HepG2 (cell line): ENCODE measurements at regions not wholly inside any gene's neighbourhood (a gene's known extent, or its start where the extent isn't known, plus 50 kb on each side); places are given as distances from the start of the nearest gene placed in this dataset.

Experiments
- ATAC-seq: fragments of 200-7000 bp; cut with Tn5 transposase; 3 replicates; pipeline ENCODE4 v1.9.1; 2020; ENCODE audit warnings: mild to moderate bottlenecking, moderate library complexity
- BruUV-seq: library from RNA; stranded (reverse); fragments of 400-500 nt; replicated peaks from 2 replicates; lab custom pipeline; 2021; lab: Mats Ljungman, UMichigan
- CTCF ChIA-PET: fragments of 300-600 bp; formaldehyde crosslinking; extraction: SDS; loops from one replicate; lab custom pipeline; 2021; ENCODE audit warnings: low total read pairs, inconsistent platforms, low intra/inter-chr PET ratio; lab: Yijun Ruan, JAX
- POLR2A ChIA-PET: fragments of 350-600 bp; sonication (Branson Sonifier 250); formaldehyde crosslinking; loops from one replicate; lab custom pipeline; 2020; ENCODE audit warnings: antibody characterized with exemption, inconsistent platforms; lab: Yijun Ruan, JAX
- DNase-seq: peaks from one replicate; pipeline ENCODE4 v3.0.0-alpha.2; 2015; ENCODE audit warnings: low spot score
- FAIRE-seq: peaks from 3 replicates; lab custom pipeline; 2011; peaks lifted over from hg19 to GRCh38; lab: Jason Lieb, UNC
- H2AFZ ChIP-seq: one replicate; pipeline ENCODE4 v1.6.1; 2011; ENCODE audit warnings: low read length, inconsistent platforms
- H3K27ac ChIP-seq: fragments of 300-600 bp; 3 replicates; pipeline ENCODE4 v1.8.0; 2011; ENCODE audit warnings: mixed run types, mild to moderate bottlenecking, mixed read lengths, low read length, inconsistent platforms; ENCODE audit not compliant: insufficient read depth; ENCODE audit errors: extremely low read length
- H3K27me3 ChIP-seq, 2 experiments: fragments of 200-600 bp in 1 of 2; 2 replicates in 1 of 2; 3 replicates in 1 of 2; pipeline versions ENCODE4 v1.6.0 to v1.8.0; 2011; ENCODE audit warnings: low read length in 2 of 2, mild to moderate bottlenecking in 2 of 2, moderate library complexity in 2 of 2, inconsistent platforms in 1 of 2; ENCODE audit not compliant: insufficient read depth in 2 of 2, control insufficient read depth in 1 of 2
- H3K36me3 ChIP-seq, 2 experiments: fragments of 200-600 bp in 1 of 2; replicated peaks in 1 of 2; 2 replicates in 1 of 2; 3 replicates in 1 of 2; pipeline versions ENCODE4 v1.5.1 to v1.8.0; 2011; ENCODE audit warnings: low read length in 2 of 2, inconsistent platforms in 1 of 2; ENCODE audit not compliant: insufficient read depth in 2 of 2, control insufficient read depth in 1 of 2
- H3K4me1 ChIP-seq: 2 replicates; pipeline ENCODE4 v1.5.1; 2012; ENCODE audit warnings: low read length, inconsistent platforms; ENCODE audit not compliant: insufficient read depth
- H3K4me2 ChIP-seq: 2 replicates; pipeline ENCODE4 v1.6.0; 2011; ENCODE audit warnings: low read depth, low read length, inconsistent platforms
- H3K4me3 ChIP-seq, 3 experiments: fragments of 200-600 bp in 1 of 3; sonication (generic), shearing (Covaris generic) in 1 of 3; replicated peaks in 1 of 3; 2 replicates each; pipeline ENCODE4 v1.5.1; 2011 to 2016; ENCODE audit warnings: low read length in 3 of 3, inconsistent platforms in 2 of 3, low read depth in 2 of 3, mild to moderate bottlenecking in 2 of 3, control low read depth in 1 of 3, mixed read lengths in 1 of 3; ENCODE audit not compliant: insufficient read depth in 1 of 3
- H3K79me2 ChIP-seq: one replicate; pipeline ENCODE4 v1.6.1; 2011; ENCODE audit warnings: low read length, inconsistent platforms; ENCODE audit not compliant: insufficient read depth
- H3K9ac ChIP-seq: 2 replicates; pipeline ENCODE4 v1.6.0; 2011; ENCODE audit warnings: mild to moderate bottlenecking, low read depth, low read length, inconsistent platforms; ENCODE audit not compliant: insufficient read depth
- H3K9me3 ChIP-seq: 2 replicates; pipeline ENCODE4 v1.5.1; 2012; ENCODE audit warnings: mild to moderate bottlenecking, low read length
- H4K20me1 ChIP-seq: 2 replicates; pipeline ENCODE4 v1.6.0; 2011; ENCODE audit warnings: inconsistent platforms, mild to moderate bottlenecking, low read length, moderate library complexity; ENCODE audit not compliant: insufficient read depth
- KDM4B ChIP-seq: sonication (generic); formaldehyde crosslinking; IDR thresholded peaks from 2 replicates; pipeline ENCODE4 v1.4.0; 2020; ENCODE audit warnings: missing genetic modification reagents
- KLF12 ChIP-seq: sonication (generic); formaldehyde crosslinking; IDR thresholded peaks from 2 replicates; pipeline ENCODE4 v1.4.0; 2020; ENCODE audit warnings: missing genetic modification reagents, borderline replicate concordance
- MYNN ChIP-seq: sonication (generic); formaldehyde crosslinking; IDR thresholded peaks from 2 replicates; pipeline ENCODE4 v1.4.0; 2020; ENCODE audit warnings: mild to moderate bottlenecking, low read depth, missing genetic modification reagents
- POLR2AphosphoS2 ChIP-seq: IDR thresholded peaks from 2 replicates; pipeline ENCODE4 v1.6.1; 2011; ENCODE audit warnings: low read depth, low read length, improper control_type of control experiment
- RAD21 ChIP-seq: fragments of 450-650 bp; formaldehyde crosslinking; IDR thresholded peaks from 2 replicates; pipeline ENCODE4 v1.5.0; 2020; ENCODE audit warnings: mild to moderate bottlenecking
- RELA ChIP-seq: sonication (generic); formaldehyde crosslinking; IDR thresholded peaks from 2 replicates; pipeline ENCODE4 v1.4.0; 2020; ENCODE audit warnings: missing genetic modification reagents
- SALL2 ChIP-seq: sonication (generic); formaldehyde crosslinking; IDR thresholded peaks from 2 replicates; pipeline ENCODE4 v1.8.1; 2023; ENCODE audit warnings: mild to moderate bottlenecking, missing genetic modification reagents, inconsistent platforms
- TAF15 ChIP-seq: fragments of 200-400 bp; formaldehyde crosslinking; IDR thresholded peaks from one replicate; pipeline ENCODE4 v1.6.1; 2018; ENCODE audit warnings: mild to moderate bottlenecking, low read depth, low read length; ENCODE audit not compliant: poor library complexity, severe bottlenecking
- YEATS2 ChIP-seq: sonication (generic); formaldehyde crosslinking; IDR thresholded peaks from 2 replicates; pipeline ENCODE4 v1.4.0; 2020; ENCODE audit warnings: missing genetic modification reagents, borderline replicate concordance
- ZC3H4 ChIP-seq: sonication (generic); formaldehyde crosslinking; IDR thresholded peaks from 2 replicates; pipeline ENCODE4 v1.4.0; 2020; ENCODE audit warnings: missing genetic modification reagents, borderline replicate concordance
- ZNF12 ChIP-seq: sonication (generic); formaldehyde crosslinking; IDR thresholded peaks from 2 replicates; pipeline ENCODE4 v1.5.0; 2020; ENCODE audit warnings: missing genetic modification reagents
- ZNF232 ChIP-seq: sonication (generic); formaldehyde crosslinking; IDR thresholded peaks from 2 replicates; pipeline ENCODE4 v1.4.0; 2020; ENCODE audit warnings: missing genetic modification reagents, borderline replicate concordance
- ZNF251 ChIP-seq: sonication (generic); formaldehyde crosslinking; IDR thresholded peaks from 2 replicates; pipeline ENCODE4 v1.9.0; 2021; ENCODE audit warnings: mild to moderate bottlenecking, missing genetic modification reagents
- ZNF3 ChIP-seq: IDR thresholded peaks from 2 replicates; pipeline ENCODE4 v1.7.0; 2017; ENCODE audit warnings: inconsistent platforms
- ZNF567 ChIP-seq: sonication (generic); formaldehyde crosslinking; IDR thresholded peaks from 2 replicates; pipeline ENCODE4 v1.8.1; 2023; ENCODE audit warnings: mild to moderate bottlenecking, missing genetic modification reagents, borderline replicate concordance
- ZNF614 ChIP-seq: IDR thresholded peaks from 2 replicates; pipeline ENCODE4 v1.6.1; 2018; ENCODE audit warnings: missing biosample characterization, missing genetic modification reagents, inconsistent platforms, borderline replicate concordance
- ZNF766 ChIP-seq: sonication (generic); formaldehyde crosslinking; IDR thresholded peaks from 2 replicates; pipeline ENCODE4 v1.5.0; 2020; ENCODE audit warnings: missing genetic modification reagents, borderline replicate concordance
- ZNF780A ChIP-seq: sonication (generic); formaldehyde crosslinking; IDR thresholded peaks from 2 replicates; pipeline ENCODE4 v1.8.0; 2022; ENCODE audit warnings: mild to moderate bottlenecking, missing genetic modification reagents, moderate library complexity
- WGBS: methylation state at CpG from one replicate; pipeline ENCODE4 v1.1.6; 2017; ENCODE audit warnings: low lambda C conversion rate; 5-methylcytosine and 5-hydroxymethylcytosine counted together
- in situ Hi-C: cut with HindIII; loops from 2 replicates; pipeline ENCODE4 v1.10.0; 2017; ENCODE audit warnings: low pct_unique_long_range_greater_than_20kb; ENCODE audit not compliant: extremely low pct_ligation_motif_present
- intact Hi-C: fragments of 100-400 bp; cut with micrococcal nuclease; formaldehyde crosslinking; loops from one replicate; pipeline ENCODE4 v1.10.0; 2022; ENCODE audit not compliant: unreplicated experiment

GRCh38 chr2:146817613-146818012 is 1027.2 kb upstream of the ACVR2A start:
- H3K27me3 ChIP-seq, result no peaks in the 10 kb centered on the region
- H4K20me1 ChIP-seq, result no peaks in the 10 kb centered on the region
- in situ Hi-C loops (no loop called here), intact Hi-C loops (no loop called here)
- DNase-seq, result no peak
- H3K36me3 ChIP-seq, result no peaks in the 10 kb centered on the region
- H3K4me3 ChIP-seq, result no peak overlapping the region
- H3K9me3 ChIP-seq, result peaks cover 5% of the 10 kb centered on the region; the same call in 1 of the 2 replicates
- BruUV-seq, result no TSS peak
- ChIA-PET CTCF (no interaction called here), POLR2A (no interaction called here)
- H3K27ac ChIP-seq, result no peak overlapping the region
- H3K4me1 ChIP-seq, result no peaks in the 10 kb centered on the region
- H3K4me2 ChIP-seq, result no peak overlapping the region
- no peak for ATAC-seq
- TF ChIP-seq ZNF614, result no peak
- FAIRE-seq, result no peak
- WGBS, result 3% methylated on average over 1 of the region's 1 CpG
- no peak overlapping the region for H3K9ac ChIP-seq
- H2AFZ ChIP-seq, result no peak overlapping the region
- no peaks in the 10 kb centered on the region for H3K79me2 ChIP-seq

GRCh38 chr2:146814971-146815370 is 1029.9 kb upstream of the ACVR2A start:
- TF ChIP-seq ZC3H4 (CRISPR knock-in tag), result no peak
- no peak for TF ChIP-seq KLF12 (CRISPR knock-in tag)
- no peak for TF ChIP-seq ZNF766 (CRISPR knock-in tag)
- TF ChIP-seq ZNF251, result no peak
- TF ChIP-seq TAF15, result no peak
- TF ChIP-seq KDM4B (CRISPR knock-in tag), result no peak
- no peak for TF ChIP-seq ZNF232 (CRISPR knock-in tag)
- no peak for TF ChIP-seq ZNF3 (CRISPR knock-in tag)
- TF ChIP-seq ZNF567, result no peak
- TF ChIP-seq MYNN, result no peak
- no peak for TF ChIP-seq ZNF780A
- TF ChIP-seq RAD21, result no peak
- TF ChIP-seq YEATS2 (CRISPR knock-in tag), result no peak
- no peak for TF ChIP-seq RELA (CRISPR knock-in tag)
- TF ChIP-seq ZNF12, result no peak
- TF ChIP-seq POLR2AphosphoS2, result no peak
- TF ChIP-seq SALL2 (CRISPR knock-in tag), result no peak
- TF ChIP-seq, all 625 proteins: peak for 0
- Histone ChIP-seq H2AFZ (no peak overlapping the region), H3K9ac (no peak overlapping the region), H3K4me2 (no peak overlapping the region), H3K79me2 (no peaks in the 10 kb centered on the region), H3K4me3 (no peak overlapping the region), H3K27me3 (no peaks in the 10 kb centered on the region), H3K27ac (no peak overlapping the region), H3K4me1 (no peaks in the 10 kb centered on the region), H3K9me3 (peaks cover 5% of the 10 kb centered on the region; the same call in 1 of the 2 replicates), H4K20me1 (no peaks in the 10 kb centered on the region), H3K36me3 (no peaks in the 10 kb centered on the region)
- no peak for DNase-seq
- no peak for FAIRE-seq
- BruUV-seq, result no TSS peak
- in situ Hi-C loops, result no loop called here
- CTCF ChIA-PET, result no interaction called here
- WGBS, result 26% methylated on average over 1 of the region's 1 CpG
- intact Hi-C loops, result no loop called here
- no peak for ATAC-seq
- POLR2A ChIA-PET, result no interaction called here
